Prostate gland (tissue), 2 donors: ENCODE measurements at regions not wholly inside any gene's neighbourhood (a gene's known extent, or its start where the extent isn't known, plus 50 kb on each side); places are given as distances from the start of the nearest gene placed in this dataset.

Experiments used
- DNase-seq: peaks from one replicate; pipeline ENCODE4 v3.0.0-alpha.2; 2019; ENCODE audit warnings: low spot score
- H3K27ac ChIP-seq, 2 donors: fragments of 200-600 bp; sonication (generic); 2 replicates each; pipeline ENCODE4 v1.5.1; 2017 to 2019
- H3K27me3 ChIP-seq: fragments of 200-600 bp; sonication (generic); replicated peaks from 2 replicates; pipeline ENCODE4 v1.5.1; 2019; ENCODE audit not compliant: insufficient read depth
- H3K36me3 ChIP-seq, 2 donors: fragments of 200-600 bp; sonication (generic); 1 replicate in 1 of 2; 2 replicates in 1 of 2; pipeline versions ENCODE4 v1.5.1 to v1.8.1; 2017 to 2019
- H3K4me1 ChIP-seq: fragments of 200-600 bp; sonication (generic); replicated peaks from 2 replicates; pipeline ENCODE4 v1.5.1; 2019
- H3K4me3 ChIP-seq, 2 donors: fragments of 200-600 bp; sonication (generic); 2 replicates each; pipeline ENCODE4 v1.5.1; 2017 to 2019
- H3K9me3 ChIP-seq: fragments of 200-600 bp; sonication (generic); 2 replicates; pipeline ENCODE4 v1.5.1; 2017
- POLR2A ChIP-seq: fragments of 450-650 bp; IDR thresholded peaks from one replicate; pipeline ENCODE4 v1.6.1; 2016; ENCODE audit warnings: antibody characterized with exemption, mild to moderate bottlenecking
- POLR2AphosphoS5 ChIP-seq: sonication (generic); formaldehyde crosslinking; IDR thresholded peaks from one replicate; pipeline ENCODE4 v1.6.1; 2017; ENCODE audit warnings: antibody characterized with exemption
- WGBS: methylation state at CpG from one replicate; pipeline ENCODE4 v1.1.5; 2018; 5-methylcytosine and 5-hydroxymethylcytosine counted together
- intact Hi-C: fragments of 100-400 bp; cut with DNase I; formaldehyde crosslinking; loops from one replicate; pipeline ENCODE4 v1.14.2; 2022
- TF ChIP-seq, protein P1 (sequence below), 4 experiments: fragments of 200-600 bp in 2 of 4; fragments of 450-650 bp in 2 of 4; sonication (generic) in 2 of 4; IDR thresholded peaks; 1 replicate in 3 of 4; 2 replicates in 1 of 4; pipeline ENCODE4 v1.5.1; 2016 to 2019; ENCODE audit warnings: antibody characterized with exemption in 4 of 4, mild to moderate bottlenecking in 2 of 4, moderate library complexity in 2 of 4

DNA sequence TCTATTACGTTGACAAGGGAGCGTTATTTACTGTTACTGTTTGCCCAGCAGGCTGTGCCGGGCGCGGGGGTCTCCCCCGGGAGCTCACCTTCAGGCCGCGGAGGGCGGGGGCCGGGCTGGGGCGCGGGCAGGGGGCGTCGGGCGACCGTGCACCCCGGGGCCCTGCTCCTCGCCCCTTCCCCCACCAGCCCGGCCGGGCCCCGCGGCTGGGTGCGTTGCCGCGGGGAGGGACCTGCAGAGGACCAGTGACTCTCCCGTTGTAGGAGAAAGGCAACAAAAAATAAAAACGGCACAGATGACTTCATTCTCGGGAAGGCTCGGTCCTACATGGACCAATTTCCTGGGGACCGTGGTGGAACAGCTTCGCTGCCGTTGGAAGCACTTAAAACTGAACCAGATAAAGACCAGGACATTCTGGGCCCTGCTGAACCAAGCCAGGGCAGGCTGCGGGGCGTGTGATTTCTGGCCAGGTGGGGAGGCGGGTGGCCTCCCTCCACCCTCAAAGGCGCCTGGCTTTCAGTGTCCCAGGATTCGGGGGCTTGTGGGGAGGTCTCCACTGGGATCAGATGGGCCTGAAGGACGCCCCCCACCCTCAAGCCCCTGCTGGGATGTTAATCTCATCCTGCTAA, 57.4 kb downstream of the IGLL1 start:
- TF ChIP-seq POLR2A (no peak), POLR2AphosphoS5 (no peak)
- TF ChIP-seq, protein P1, sequence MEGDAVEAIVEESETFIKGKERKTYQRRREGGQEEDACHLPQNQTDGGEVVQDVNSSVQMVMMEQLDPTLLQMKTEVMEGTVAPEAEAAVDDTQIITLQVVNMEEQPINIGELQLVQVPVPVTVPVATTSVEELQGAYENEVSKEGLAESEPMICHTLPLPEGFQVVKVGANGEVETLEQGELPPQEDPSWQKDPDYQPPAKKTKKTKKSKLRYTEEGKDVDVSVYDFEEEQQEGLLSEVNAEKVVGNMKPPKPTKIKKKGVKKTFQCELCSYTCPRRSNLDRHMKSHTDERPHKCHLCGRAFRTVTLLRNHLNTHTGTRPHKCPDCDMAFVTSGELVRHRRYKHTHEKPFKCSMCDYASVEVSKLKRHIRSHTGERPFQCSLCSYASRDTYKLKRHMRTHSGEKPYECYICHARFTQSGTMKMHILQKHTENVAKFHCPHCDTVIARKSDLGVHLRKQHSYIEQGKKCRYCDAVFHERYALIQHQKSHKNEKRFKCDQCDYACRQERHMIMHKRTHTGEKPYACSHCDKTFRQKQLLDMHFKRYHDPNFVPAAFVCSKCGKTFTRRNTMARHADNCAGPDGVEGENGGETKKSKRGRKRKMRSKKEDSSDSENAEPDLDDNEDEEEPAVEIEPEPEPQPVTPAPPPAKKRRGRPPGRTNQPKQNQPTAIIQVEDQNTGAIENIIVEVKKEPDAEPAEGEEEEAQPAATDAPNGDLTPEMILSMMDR (IDR thresholded peaks at IDR 0.05), result no peak
- DNase-seq, result no peak
- no peaks in the 10 kb centered on the region for H3K27me3 ChIP-seq
- intact Hi-C loops, result loop anchor here (5.0 to 10.0 kb wide), 2 partner anchors 218 to 340 kb away; partner anchors contain the start of gene BCR
- H3K4me1 ChIP-seq, result peaks cover 23% of the 10 kb centered on the region
- no peaks in the 10 kb centered on the region for H3K36me3 ChIP-seq
- H3K4me3 ChIP-seq, result no peak overlapping the region
- H3K9me3 ChIP-seq, result no peaks in the 10 kb centered on the region
- WGBS, result 14% methylated on average over 38 of the region's 38 CpGs
- peak overlapping the region; percentile 98 to 99 for H3K27ac ChIP-seq

DNA sequence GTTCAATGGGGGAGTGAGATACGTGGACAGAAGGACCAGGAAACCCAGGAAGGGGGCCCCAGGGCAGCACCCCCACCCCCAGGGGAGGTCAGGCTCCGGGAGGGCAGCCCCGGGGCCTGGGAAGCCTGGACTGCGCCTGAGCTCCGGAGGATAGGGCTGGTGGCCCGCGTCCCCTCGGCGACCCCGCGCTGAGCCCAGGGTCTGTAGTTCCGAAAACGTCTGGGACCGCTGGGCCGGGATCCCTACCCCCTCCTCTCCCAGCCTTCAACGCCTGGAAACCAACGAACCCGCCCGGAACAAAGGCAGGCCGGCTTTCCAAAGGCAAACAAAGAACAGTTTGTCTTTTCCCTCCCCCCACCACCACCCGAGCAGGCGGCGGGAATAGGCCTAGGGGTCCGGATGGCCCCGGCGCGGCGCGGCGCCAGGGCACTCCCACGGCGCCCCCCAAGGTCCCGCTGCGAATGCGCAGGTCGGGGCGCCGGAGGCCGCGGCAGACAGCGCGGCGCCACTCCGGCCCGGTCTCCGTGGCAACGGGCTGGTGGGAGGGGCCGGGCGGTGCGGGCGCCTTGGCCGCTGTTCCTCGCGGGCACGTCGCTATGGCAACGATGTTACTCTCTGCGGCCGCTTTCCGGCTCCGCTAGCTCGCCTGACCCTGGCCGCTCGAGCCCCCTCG, 58.5 kb downstream of the IGLL1 start:
- under 1% methylated on average over 60 of the region's 65 CpGs for WGBS
- DNase-seq, result peak; percentile 94
- peak overlapping the region; percentile 98 to 99 for H3K27ac ChIP-seq
- H3K36me3 ChIP-seq, result no peaks in the 10 kb centered on the region
- H3K27me3 ChIP-seq, result no peaks in the 10 kb centered on the region
- H3K4me3 ChIP-seq, result peak overlapping the region; percentile 26 to 28
- peaks cover 23% of the 10 kb centered on the region for H3K4me1 ChIP-seq
- TF ChIP-seq POLR2A, result peak; percentile 43
- peak; percentile 75 for TF ChIP-seq POLR2AphosphoS5
- TF ChIP-seq, protein P1 (IDR thresholded peaks at IDR 0.05), result peak in 2 of 4 experiments; percentile 31 to 34
- intact Hi-C loops, result loop anchor here (5.0 to 10.0 kb wide), 2 partner anchors 217 to 339 kb away; partner anchors contain the start of gene BCR
- no peaks in the 10 kb centered on the region for H3K9me3 ChIP-seq

DNA sequence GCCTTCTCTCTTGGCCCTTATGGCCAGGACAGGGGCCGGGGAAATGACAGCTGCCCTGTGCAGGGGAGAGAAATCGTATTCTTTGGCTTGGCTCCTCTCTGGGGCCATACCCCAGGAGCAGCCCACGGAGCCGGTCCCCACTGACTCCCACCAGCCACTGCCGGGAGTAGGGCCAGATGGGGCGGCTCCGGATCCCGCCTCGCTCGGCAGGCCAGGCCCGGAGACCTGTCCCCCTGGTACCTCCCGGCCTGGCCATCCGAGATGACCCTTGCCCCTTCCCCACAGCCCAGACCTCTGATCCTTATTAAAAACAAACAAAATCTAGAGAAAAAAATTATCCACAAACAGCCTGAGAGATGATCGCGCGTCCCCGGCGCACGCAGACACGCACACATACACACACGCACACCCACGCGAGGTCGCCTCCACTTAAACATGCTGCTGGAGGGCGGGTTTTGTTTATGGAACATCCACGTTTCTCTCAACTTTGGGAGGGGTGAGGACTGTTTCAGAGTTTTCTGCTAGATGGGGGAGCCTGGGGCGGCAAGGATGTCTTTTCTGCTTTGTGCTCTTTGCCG, 59.1 kb downstream of the IGLL1 start:
- TF ChIP-seq POLR2A, result no peak
- no peak for TF ChIP-seq POLR2AphosphoS5
- TF ChIP-seq, protein P1 (IDR thresholded peaks at IDR 0.05), result no peak
- intact Hi-C loops, result loop anchor here (5.0 to 10.0 kb wide), 2 partner anchors 216 to 339 kb away; partner anchors contain the start of gene BCR
- Histone ChIP-seq H3K4me3 (peak overlapping the region; percentile 26 to 28), H3K27ac (peak overlapping the region; percentile 98 to 99), H3K9me3 (no peaks in the 10 kb centered on the region), H3K27me3 (no peaks in the 10 kb centered on the region), H3K36me3 (no peaks in the 10 kb centered on the region), H3K4me1 (peaks cover 23% of the 10 kb centered on the region)
- 23% methylated on average over 28 of the region's 28 CpGs for WGBS
- no peak for DNase-seq

DNA sequence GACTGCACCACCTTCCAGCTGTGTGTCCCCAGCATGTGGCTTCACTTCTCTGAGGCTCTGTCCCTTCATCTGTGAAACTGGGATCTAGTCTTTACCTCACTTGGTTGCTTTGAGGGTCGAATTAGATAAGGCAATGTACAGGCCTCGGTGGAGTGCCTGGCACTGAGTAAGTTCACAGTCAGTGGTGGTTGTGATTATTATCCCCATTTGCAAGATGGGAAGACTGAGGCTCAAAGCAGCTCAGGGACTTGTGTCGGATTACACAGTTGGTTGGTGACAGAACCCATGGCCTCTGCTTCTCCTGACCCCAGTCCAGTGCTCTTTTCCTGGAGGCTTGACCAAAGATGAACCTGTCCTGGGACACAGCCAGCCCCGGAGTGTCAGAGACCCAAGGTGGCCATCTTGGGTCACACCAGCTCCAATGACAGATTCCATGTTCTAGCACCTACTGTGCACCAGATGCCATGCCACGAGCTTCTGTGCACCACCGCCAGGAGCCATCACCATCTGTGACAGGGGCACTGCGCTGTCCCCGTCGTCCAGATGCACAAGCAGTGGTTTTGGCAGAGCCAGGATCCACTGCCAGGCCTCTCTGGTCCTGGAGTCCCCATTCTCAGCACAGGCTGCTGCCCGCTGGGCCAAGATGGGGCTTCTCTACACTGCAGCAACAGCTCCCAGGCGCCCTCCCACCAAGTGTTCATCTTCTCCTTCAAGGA, 60.5 kb downstream of the IGLL1 start:
- 92% methylated on average over 11 of the region's 11 CpGs for WGBS
- Histone ChIP-seq H3K27me3 (no peaks in the 10 kb centered on the region), H3K9me3 (no peaks in the 10 kb centered on the region), H3K4me3 (no peak overlapping the region), H3K27ac (peak overlapping the region; percentile 98 to 99), H3K4me1 (peaks cover 23% of the 10 kb centered on the region), H3K36me3 (no peaks in the 10 kb centered on the region)
- no peak for DNase-seq
- intact Hi-C loops, result loop anchor here (5.0 to 10.0 kb wide), 2 partner anchors 215 to 337 kb away; partner anchors contain the start of gene BCR
- TF ChIP-seq, protein P1 (IDR thresholded peaks at IDR 0.05), result no peak
- TF ChIP-seq POLR2A, result no peak
- TF ChIP-seq POLR2AphosphoS5, result no peak
